WTC11 (cell line): ENCODE measurements at regions not wholly inside any gene's neighbourhood (a gene's known extent, or its start where the extent isn't known, plus 50 kb on each side); places are given as distances from the start of the nearest gene placed in this dataset.
A peak's percentile ranks its signal among the peaks of the same experiment; 100 is the strongest.
"Not testable (repeated sequence)": the region's sequence is repeated elsewhere in the genome, so short reads cannot be mapped to it uniquely, and the experiment has no call there.

ENCODE experiments used
- ATAC-seq: fragments of 200-7000 bp; cut with Tn5 transposase; 2 replicates; pipeline ENCODE4 v1.10.0; 2021; ENCODE audit warnings: mild to moderate bottlenecking, moderate library complexity
- CTCF ChIA-PET: fragments of 300-600 bp; sonication (Branson Sonifier 250); formaldehyde crosslinking; loops from one replicate; lab custom pipeline; 2021; ENCODE audit warnings: antibody characterized with exemption; lab: Charles Lee
- POLR2A ChIA-PET: fragments of 350-600 bp; sonication (Branson Sonifier 250); formaldehyde crosslinking; loops from one replicate; lab custom pipeline; 2021; ENCODE audit warnings: antibody characterized with exemption; lab: Charles Lee
- DNase-seq: peaks from one replicate; pipeline ENCODE4 v3.0.0; 2021; ENCODE audit warnings: low spot score
- H3K27ac Mint-ChIP-seq: 2 replicates; pipeline ENCODE4 v1.8.0; 2021; ENCODE audit warnings: mixed read lengths
- H3K27me3 Mint-ChIP-seq: 2 replicates; pipeline ENCODE4 v1.8.0; 2021; ENCODE audit warnings: low read depth, mild to moderate bottlenecking, moderate library complexity, mixed read lengths
- H3K36me3 Mint-ChIP-seq: 2 replicates; pipeline ENCODE4 v1.8.0; 2021; ENCODE audit warnings: mixed read lengths
- H3K4me1 Mint-ChIP-seq: 2 replicates; pipeline ENCODE4 v1.8.0; 2022; ENCODE audit warnings: mixed read lengths
- H3K4me3 Mint-ChIP-seq: 2 replicates; pipeline ENCODE4 v1.8.0; 2021; ENCODE audit warnings: mild to moderate bottlenecking, moderate library complexity, mixed read lengths
- H3K9me3 Mint-ChIP-seq: 2 replicates; pipeline ENCODE4 v1.8.0; 2021; ENCODE audit warnings: mixed read lengths
- ETV6 ChIP-seq: sonication (generic); formaldehyde crosslinking; IDR thresholded peaks from 2 replicates; pipeline ENCODE4 v1.8.1; 2022; ENCODE audit warnings: mild to moderate bottlenecking, missing genetic modification reagents
- GTF2I ChIP-seq: fragments of 250-450 bp; sonication (Bioruptor Pico); conservative IDR thresholded peaks from 2 replicates; pipeline ENCODE4 v1.4.0; 2021; ENCODE audit warnings: mild to moderate bottlenecking
- JUN ChIP-seq: sonication (generic); formaldehyde crosslinking; IDR thresholded peaks from 2 replicates; pipeline ENCODE4 v1.8.0; 2023; ENCODE audit warnings: mild to moderate bottlenecking, missing genetic modification reagents
- NFATC4 ChIP-seq: fragments of 250-450 bp; sonication (Bioruptor Pico); IDR thresholded peaks from 2 replicates; pipeline ENCODE4 v1.9.0; 2021; ENCODE audit warnings: mild to moderate bottlenecking
- NR2C2 ChIP-seq: sonication (generic); formaldehyde crosslinking; IDR thresholded peaks from 2 replicates; pipeline ENCODE4 v1.8.0; 2022; ENCODE audit warnings: mild to moderate bottlenecking, missing genetic modification reagents
- NR3C1 ChIP-seq: sonication (generic); formaldehyde crosslinking; conservative IDR thresholded peaks from 2 replicates; pipeline ENCODE4 v1.8.1; 2023; ENCODE audit warnings: low read depth, mild to moderate bottlenecking, missing genetic modification reagents
- RORB ChIP-seq: fragments of 250-450 bp; sonication (Bioruptor Pico); IDR thresholded peaks from 2 replicates; pipeline ENCODE4 v1.9.0; 2021; ENCODE audit warnings: mild to moderate bottlenecking
- SOX15 ChIP-seq: fragments of 250-450 bp; sonication (Bioruptor Pico); IDR thresholded peaks from 2 replicates; pipeline ENCODE4 v1.9.0; 2021; ENCODE audit warnings: mild to moderate bottlenecking
- TEAD4 ChIP-seq: sonication (generic); formaldehyde crosslinking; IDR thresholded peaks from 2 replicates; pipeline ENCODE4 v1.8.0; 2022; ENCODE audit warnings: mild to moderate bottlenecking, missing genetic modification reagents
- ZNF121 ChIP-seq: sonication (generic); formaldehyde crosslinking; IDR thresholded peaks from 2 replicates; pipeline ENCODE4 v1.8.0; 2023; ENCODE audit warnings: missing genetic modification reagents
- ZNF219 ChIP-seq: sonication (generic); formaldehyde crosslinking; IDR thresholded peaks from 2 replicates; pipeline ENCODE4 v1.8.0; 2023; ENCODE audit warnings: missing genetic modification reagents, mild to moderate bottlenecking, borderline replicate concordance
- ZNF232 ChIP-seq: sonication (generic); formaldehyde crosslinking; IDR thresholded peaks from 2 replicates; pipeline ENCODE4 v1.8.0; 2022; ENCODE audit warnings: mild to moderate bottlenecking, missing genetic modification reagents
- ZNF317 ChIP-seq: sonication (generic); formaldehyde crosslinking; IDR thresholded peaks from 2 replicates; pipeline ENCODE4 v1.8.1; 2023; ENCODE audit warnings: low read depth, mild to moderate bottlenecking, moderate library complexity, missing genetic modification reagents, borderline replicate concordance
- TF ChIP-seq, protein P1 (sequence below): sonication (generic); formaldehyde crosslinking; IDR thresholded peaks from 2 replicates; pipeline ENCODE4 v1.8.1; 2022; ENCODE audit warnings: missing genetic modification reagents, borderline replicate concordance
- TF ChIP-seq, protein P2 (sequence below): sonication (generic); formaldehyde crosslinking; IDR thresholded peaks from 2 replicates; pipeline ENCODE4 v1.8.0; 2023; ENCODE audit warnings: missing genetic modification reagents, mild to moderate bottlenecking, borderline replicate concordance
- TF ChIP-seq, protein P3 (sequence below): sonication (generic); formaldehyde crosslinking; IDR thresholded peaks from 2 replicates; pipeline ENCODE4 v1.8.1; 2023; ENCODE audit warnings: mild to moderate bottlenecking, missing genetic modification reagents
- TF ChIP-seq, protein P4 (sequence below): sonication (generic); formaldehyde crosslinking; IDR thresholded peaks from 2 replicates; pipeline ENCODE4 v1.8.1; 2023; ENCODE audit warnings: mild to moderate bottlenecking, missing genetic modification reagents, moderate library complexity
- TF ChIP-seq, protein P5 (sequence below): sonication (generic); formaldehyde crosslinking; IDR thresholded peaks from 2 replicates; pipeline ENCODE4 v1.8.0; 2022; ENCODE audit warnings: mild to moderate bottlenecking, missing genetic modification reagents
- TF ChIP-seq, protein P6 (sequence below): fragments of 250-450 bp; sonication (Bioruptor Pico); IDR thresholded peaks from 2 replicates; pipeline ENCODE4 v1.9.0; 2021; ENCODE audit warnings: moderate library complexity, mild to moderate bottlenecking, inconsistent platforms, borderline replicate concordance
- TF ChIP-seq, protein P7 (sequence below): fragments of 250-450 bp; sonication (Bioruptor Pico); conservative IDR thresholded peaks from 2 replicates; pipeline ENCODE4 v1.9.0; 2021; ENCODE audit warnings: mild to moderate bottlenecking

DNA sequence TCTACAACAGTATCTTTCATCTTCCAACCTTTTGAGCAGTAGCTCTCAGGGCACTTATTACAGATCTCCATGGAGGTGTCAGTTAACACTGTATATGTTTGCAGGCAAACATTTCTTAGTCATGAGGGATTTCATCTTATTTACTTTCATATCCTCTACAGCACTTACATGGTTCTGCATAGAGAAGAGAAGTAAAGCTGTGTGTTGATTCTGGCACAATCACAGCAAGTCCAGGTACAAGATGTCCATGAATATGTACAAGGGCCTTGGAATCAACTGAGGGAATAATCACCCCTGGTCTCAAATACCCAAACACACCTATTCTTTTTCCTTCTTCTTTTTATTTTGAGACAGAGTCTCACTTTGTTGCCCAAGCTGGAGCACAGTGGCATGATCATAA lies 142.0 kb upstream of the TRPM3 start (continued):
- TF ChIP-seq, protein P1, sequence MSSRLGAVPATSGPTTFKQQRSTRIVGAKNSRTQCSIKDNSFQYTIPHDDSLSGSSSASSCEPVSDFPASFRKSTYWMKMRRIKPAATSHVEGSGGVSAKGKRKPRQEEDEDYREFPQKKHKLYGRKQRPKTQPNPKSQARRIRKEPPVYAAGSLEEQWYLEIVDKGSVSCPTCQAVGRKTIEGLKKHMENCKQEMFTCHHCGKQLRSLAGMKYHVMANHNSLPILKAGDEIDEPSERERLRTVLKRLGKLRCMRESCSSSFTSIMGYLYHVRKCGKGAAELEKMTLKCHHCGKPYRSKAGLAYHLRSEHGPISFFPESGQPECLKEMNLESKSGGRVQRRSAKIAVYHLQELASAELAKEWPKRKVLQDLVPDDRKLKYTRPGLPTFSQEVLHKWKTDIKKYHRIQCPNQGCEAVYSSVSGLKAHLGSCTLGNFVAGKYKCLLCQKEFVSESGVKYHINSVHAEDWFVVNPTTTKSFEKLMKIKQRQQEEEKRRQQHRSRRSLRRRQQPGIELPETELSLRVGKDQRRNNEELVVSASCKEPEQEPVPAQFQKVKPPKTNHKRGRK (CRISPR knock-in tag) = no peak
- TF ChIP-seq ZNF121 (CRISPR knock-in tag) = no peak
- TF ChIP-seq ETV6 = no peak
- TF ChIP-seq, protein P2, sequence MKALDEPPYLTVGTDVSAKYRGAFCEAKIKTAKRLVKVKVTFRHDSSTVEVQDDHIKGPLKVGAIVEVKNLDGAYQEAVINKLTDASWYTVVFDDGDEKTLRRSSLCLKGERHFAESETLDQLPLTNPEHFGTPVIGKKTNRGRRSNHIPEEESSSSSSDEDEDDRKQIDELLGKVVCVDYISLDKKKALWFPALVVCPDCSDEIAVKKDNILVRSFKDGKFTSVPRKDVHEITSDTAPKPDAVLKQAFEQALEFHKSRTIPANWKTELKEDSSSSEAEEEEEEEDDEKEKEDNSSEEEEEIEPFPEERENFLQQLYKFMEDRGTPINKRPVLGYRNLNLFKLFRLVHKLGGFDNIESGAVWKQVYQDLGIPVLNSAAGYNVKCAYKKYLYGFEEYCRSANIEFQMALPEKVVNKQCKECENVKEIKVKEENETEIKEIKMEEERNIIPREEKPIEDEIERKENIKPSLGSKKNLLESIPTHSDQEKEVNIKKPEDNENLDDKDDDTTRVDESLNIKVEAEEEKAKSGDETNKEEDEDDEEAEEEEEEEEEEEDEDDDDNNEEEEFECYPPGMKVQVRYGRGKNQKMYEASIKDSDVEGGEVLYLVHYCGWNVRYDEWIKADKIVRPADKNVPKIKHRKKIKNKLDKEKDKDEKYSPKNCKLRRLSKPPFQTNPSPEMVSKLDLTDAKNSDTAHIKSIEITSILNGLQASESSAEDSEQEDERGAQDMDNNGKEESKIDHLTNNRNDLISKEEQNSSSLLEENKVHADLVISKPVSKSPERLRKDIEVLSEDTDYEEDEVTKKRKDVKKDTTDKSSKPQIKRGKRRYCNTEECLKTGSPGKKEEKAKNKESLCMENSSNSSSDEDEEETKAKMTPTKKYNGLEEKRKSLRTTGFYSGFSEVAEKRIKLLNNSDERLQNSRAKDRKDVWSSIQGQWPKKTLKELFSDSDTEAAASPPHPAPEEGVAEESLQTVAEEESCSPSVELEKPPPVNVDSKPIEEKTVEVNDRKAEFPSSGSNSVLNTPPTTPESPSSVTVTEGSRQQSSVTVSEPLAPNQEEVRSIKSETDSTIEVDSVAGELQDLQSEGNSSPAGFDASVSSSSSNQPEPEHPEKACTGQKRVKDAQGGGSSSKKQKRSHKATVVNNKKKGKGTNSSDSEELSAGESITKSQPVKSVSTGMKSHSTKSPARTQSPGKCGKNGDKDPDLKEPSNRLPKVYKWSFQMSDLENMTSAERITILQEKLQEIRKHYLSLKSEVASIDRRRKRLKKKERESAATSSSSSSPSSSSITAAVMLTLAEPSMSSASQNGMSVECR = no peak
- TF ChIP-seq, protein P3, sequence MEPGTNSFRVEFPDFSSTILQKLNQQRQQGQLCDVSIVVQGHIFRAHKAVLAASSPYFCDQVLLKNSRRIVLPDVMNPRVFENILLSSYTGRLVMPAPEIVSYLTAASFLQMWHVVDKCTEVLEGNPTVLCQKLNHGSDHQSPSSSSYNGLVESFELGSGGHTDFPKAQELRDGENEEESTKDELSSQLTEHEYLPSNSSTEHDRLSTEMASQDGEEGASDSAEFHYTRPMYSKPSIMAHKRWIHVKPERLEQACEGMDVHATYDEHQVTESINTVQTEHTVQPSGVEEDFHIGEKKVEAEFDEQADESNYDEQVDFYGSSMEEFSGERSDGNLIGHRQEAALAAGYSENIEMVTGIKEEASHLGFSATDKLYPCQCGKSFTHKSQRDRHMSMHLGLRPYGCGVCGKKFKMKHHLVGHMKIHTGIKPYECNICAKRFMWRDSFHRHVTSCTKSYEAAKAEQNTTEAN (CRISPR knock-in tag) = no peak
- no peak for TF ChIP-seq JUN
- TF ChIP-seq NR2C2 (CRISPR knock-in tag) = no peak
- TF ChIP-seq, protein P4, sequence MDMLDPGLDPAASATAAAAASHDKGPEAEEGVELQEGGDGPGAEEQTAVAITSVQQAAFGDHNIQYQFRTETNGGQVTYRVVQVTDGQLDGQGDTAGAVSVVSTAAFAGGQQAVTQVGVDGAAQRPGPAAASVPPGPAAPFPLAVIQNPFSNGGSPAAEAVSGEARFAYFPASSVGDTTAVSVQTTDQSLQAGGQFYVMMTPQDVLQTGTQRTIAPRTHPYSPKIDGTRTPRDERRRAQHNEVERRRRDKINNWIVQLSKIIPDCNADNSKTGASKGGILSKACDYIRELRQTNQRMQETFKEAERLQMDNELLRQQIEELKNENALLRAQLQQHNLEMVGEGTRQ (CRISPR knock-in tag) = no peak
- no peak for TF ChIP-seq GTF2I (CRISPR knock-in tag)

DNA sequence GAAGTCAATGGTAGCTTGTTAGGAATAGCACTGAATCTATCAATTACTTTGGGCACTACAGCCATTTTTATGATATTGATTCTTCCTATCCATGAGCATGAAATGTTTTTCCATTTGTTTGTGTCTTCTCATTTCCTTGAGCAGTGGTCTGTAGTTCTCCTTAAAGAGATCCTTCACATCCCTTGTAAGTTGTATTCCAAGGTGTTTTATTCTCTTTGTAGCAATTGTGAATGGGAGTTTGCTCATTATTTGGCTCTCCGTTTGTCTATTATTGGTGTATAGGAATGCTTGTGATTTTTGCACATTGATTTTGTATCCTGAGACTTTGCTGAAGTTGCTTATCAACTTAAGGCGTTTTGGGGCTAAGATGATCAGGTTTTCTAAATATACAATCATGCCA lies 139.0 kb upstream of the TRPM3 start:
- POLR2A ChIA-PET, H3K27me3 Mint-ChIP-seq, CTCF ChIA-PET, H3K4me1 Mint-ChIP-seq, DNase-seq, H3K4me3 Mint-ChIP-seq, ATAC-seq, H3K27ac Mint-ChIP-seq: not testable (repeated sequence)
- Mint-ChIP-seq H3K9me3 (peaks cover 37% of the 10 kb centered on the region), H3K36me3 (peaks cover 29% of the 10 kb centered on the region)
- peak; percentile 95 for TF ChIP-seq ZNF317 (CRISPR knock-in tag)

DNA sequence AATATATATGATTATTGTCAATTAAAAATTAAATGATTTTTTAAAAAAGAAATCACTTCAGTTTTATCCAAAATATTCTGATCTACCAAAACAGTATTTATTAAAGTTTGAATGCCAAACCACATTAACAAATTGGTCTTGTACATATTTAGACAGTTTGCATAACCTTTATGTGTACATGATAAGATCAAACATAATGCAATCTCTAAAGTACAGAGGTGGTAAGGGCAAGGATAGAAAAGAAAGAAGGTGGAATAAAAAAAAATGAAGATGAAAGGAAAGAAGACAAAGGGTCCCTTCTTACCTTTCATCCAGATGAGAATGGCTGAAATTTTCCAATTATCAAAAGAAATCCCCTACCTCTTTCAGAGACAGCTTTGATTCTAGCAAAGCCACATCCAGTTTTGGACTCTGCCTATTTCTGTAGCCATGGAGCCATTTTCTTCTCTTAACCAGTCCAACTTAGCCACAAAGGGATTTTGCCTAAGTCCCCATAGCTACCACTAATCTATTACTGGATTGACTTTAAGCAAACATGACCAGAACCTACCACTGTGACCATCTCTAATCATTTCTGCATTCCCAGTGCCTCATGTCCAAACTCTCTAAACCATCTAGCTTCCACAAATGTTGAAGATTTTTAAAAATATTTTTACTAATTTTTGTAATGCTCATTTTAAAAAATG lies 133.3 kb upstream of the TRPM3 start:
- no peak overlapping the region for H3K4me3 Mint-ChIP-seq
- no peak overlapping the region for H3K27ac Mint-ChIP-seq
- H3K36me3 Mint-ChIP-seq = peaks cover 10% of the 10 kb centered on the region; the same call in 1 of the 2 replicates
- POLR2A ChIA-PET = no interaction called here
- peaks cover 13% of the 10 kb centered on the region for H3K9me3 Mint-ChIP-seq
- no peak for ATAC-seq
- CTCF ChIA-PET = no interaction called here
- no peaks in the 10 kb centered on the region for H3K27me3 Mint-ChIP-seq
- peaks cover 17% of the 10 kb centered on the region for H3K4me1 Mint-ChIP-seq
- no peak for DNase-seq
- no peak for TF ChIP-seq RORB (CRISPR knock-in tag)
- no peak for TF ChIP-seq NFATC4 (CRISPR knock-in tag)
- TF ChIP-seq, protein P5, sequence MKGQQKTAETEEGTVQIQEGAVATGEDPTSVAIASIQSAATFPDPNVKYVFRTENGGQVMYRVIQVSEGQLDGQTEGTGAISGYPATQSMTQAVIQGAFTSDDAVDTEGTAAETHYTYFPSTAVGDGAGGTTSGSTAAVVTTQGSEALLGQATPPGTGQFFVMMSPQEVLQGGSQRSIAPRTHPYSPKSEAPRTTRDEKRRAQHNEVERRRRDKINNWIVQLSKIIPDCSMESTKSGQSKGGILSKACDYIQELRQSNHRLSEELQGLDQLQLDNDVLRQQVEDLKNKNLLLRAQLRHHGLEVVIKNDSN (CRISPR knock-in tag) = no peak
- TF ChIP-seq ZNF219 (CRISPR knock-in tag) = no peak
- no peak for TF ChIP-seq TEAD4 (CRISPR knock-in tag)
- TF ChIP-seq, protein P1 (CRISPR knock-in tag) = no peak
- TF ChIP-seq NR3C1 (CRISPR knock-in tag) = no peak
- TF ChIP-seq SOX15 (CRISPR knock-in tag) = no peak
- TF ChIP-seq, protein P6, sequence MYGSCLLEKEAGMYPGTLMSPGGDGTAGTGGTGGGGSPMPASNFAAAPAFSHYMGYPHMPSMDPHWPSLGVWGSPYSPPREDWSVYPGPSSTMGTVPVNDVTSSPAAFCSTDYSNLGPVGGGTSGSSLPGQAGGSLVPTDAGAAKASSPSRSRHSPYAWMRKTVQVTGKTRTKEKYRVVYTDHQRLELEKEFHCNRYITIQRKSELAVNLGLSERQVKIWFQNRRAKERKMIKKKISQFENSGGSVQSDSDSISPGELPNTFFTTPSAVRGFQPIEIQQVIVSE = no peak
- no peak for TF ChIP-seq ZNF232 (CRISPR knock-in tag)
- TF ChIP-seq, protein P7, sequence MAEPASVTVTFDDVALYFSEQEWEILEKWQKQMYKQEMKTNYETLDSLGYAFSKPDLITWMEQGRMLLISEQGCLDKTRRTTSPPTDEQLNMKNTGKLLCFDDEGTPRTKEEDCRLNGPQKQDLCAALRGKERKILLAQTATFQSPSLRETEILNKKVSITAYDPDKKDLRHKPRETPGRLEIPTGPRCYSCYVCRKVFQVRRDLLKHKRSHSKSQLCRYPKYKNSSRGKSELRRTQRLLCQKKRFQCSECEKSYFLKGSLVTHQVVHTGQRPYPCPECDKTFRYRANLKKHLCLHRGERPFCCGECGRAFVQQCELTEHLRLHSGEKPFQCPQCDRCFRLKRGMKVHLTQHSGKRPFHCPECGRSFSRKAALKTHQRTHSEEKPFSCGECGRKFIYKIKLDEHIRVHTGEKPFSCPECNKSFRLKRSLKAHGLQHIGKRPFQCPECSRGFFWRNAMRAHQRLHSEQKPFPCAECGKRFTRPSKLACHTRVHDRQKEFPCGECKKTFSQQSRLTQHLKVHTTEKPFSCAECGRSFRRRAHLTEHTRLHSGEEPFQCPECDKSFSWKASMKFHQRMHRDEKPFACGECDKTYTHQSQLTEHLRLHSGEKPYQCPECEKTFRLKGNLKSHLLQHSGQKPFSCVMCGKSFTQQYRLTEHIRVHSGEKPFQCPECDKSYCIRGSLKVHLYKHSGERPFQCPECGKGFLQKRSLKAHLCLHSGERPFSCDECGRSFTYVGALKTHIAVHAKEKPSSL (CRISPR knock-in tag) = no peak
